Esophagus muscularis mucosa (tissue), 4 donors: ENCODE measurements at regions not wholly inside any gene's neighbourhood (a gene's known extent, or its start where the extent isn't known, plus 50 kb on each side); places are given as distances from the start of the nearest gene placed in this dataset.

ENCODE experiments used
- DNase-seq: peaks from one replicate; pipeline ENCODE4 v3.0.0-alpha.2; 2017; ENCODE audit errors: extremely low spot score
- H3K27ac ChIP-seq, 4 donors: fragments of 200-600 bp; sonication (generic); replicated peaks in 1 of 4; 1 replicate in 3 of 4; 2 replicates in 1 of 4; pipeline ENCODE4 v1.5.1; 2016 to 2019; ENCODE audit warnings: mild to moderate bottlenecking in 1 of 4
- H3K27me3 ChIP-seq, 4 donors: fragments of 200-600 bp; sonication (generic); one replicate each; pipeline versions ENCODE4 v1.5.1 to v1.6.0; 2016 to 2019
- H3K36me3 ChIP-seq, 4 donors: fragments of 200-600 bp; sonication (generic); one replicate each; pipeline ENCODE4 v1.5.1; 2016 to 2019
- H3K4me1 ChIP-seq, 4 donors: fragments of 200-600 bp; sonication (generic); one replicate each; pipeline ENCODE4 v1.5.1; 2016 to 2019
- H3K4me3 ChIP-seq, 4 donors: fragments of 200-600 bp; sonication (generic); 1 replicate in 2 of 4; 2 replicates in 2 of 4; pipeline ENCODE4 v1.5.1; 2016 to 2019; ENCODE audit warnings: mild to moderate bottlenecking in 4 of 4, moderate library complexity in 1 of 4
- H3K9me3 ChIP-seq, 4 donors: fragments of 200-600 bp; sonication (generic); 1 replicate in 3 of 4; 2 replicates in 1 of 4; pipeline ENCODE4 v1.5.1; 2016 to 2019
- EP300 ChIP-seq: sonication (generic); formaldehyde crosslinking; IDR thresholded peaks from one replicate; pipeline ENCODE4 v1.6.1; 2017; ENCODE audit warnings: antibody characterized with exemption
- POLR2A ChIP-seq: fragments of 450-650 bp; IDR thresholded peaks from one replicate; pipeline ENCODE4 v1.6.1; 2017; ENCODE audit warnings: antibody characterized with exemption, moderate library complexity, mild to moderate bottlenecking, low read depth
- POLR2AphosphoS5 ChIP-seq, 2 donors: sonication (generic); formaldehyde crosslinking; IDR thresholded peaks; one replicate each; pipeline ENCODE4 v1.6.1; 2017; ENCODE audit warnings: antibody characterized with exemption in 2 of 2
- WGBS: methylation state at CpG from one replicate; pipeline ENCODE4 v1.1.5; 2018; 5-methylcytosine and 5-hydroxymethylcytosine counted together
- intact Hi-C: fragments of 100-400 bp; cut with DNase I; formaldehyde crosslinking; loops from one replicate; pipeline ENCODE4 v1.15.1; 2023
- TF ChIP-seq, protein P1 (sequence below), 3 experiments: fragments of 200-600 bp in 2 of 3; fragments of 450-650 bp in 1 of 3; sonication (generic) in 2 of 3; IDR thresholded peaks; one replicate each; pipeline ENCODE4 v1.5.1; 2017 to 2019; ENCODE audit warnings: antibody characterized with exemption in 3 of 3, mild to moderate bottlenecking in 2 of 3, moderate library complexity in 1 of 3

DNA sequence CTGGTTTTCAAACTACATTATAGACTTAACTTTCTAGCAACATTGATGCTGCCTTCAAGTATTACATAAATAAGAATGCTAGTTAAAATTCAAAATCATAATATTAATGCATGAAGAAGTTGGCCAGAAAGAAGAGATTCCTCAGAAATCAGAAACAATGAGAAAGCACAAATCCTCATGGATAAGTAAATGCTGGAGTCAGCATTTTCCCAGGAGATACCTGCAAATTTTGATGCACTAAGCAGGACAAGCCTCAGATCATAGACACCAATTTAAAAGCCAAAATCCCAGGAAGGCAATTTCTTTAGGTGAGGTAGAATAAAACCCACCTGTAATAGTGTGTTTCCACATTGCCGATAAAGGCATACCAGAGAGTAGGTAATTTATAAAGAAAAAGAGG, 305.2 kb upstream of the TBX18 start:
- H3K27me3 ChIP-seq: no peaks in the 10 kb centered on the region
- H3K9me3 ChIP-seq: no peaks in the 10 kb centered on the region
- TF ChIP-seq EP300 (no peak), POLR2AphosphoS5 (IDR thresholded peaks at IDR 0.05) (no peak), POLR2A (no peak)
- TF ChIP-seq, protein P1, sequence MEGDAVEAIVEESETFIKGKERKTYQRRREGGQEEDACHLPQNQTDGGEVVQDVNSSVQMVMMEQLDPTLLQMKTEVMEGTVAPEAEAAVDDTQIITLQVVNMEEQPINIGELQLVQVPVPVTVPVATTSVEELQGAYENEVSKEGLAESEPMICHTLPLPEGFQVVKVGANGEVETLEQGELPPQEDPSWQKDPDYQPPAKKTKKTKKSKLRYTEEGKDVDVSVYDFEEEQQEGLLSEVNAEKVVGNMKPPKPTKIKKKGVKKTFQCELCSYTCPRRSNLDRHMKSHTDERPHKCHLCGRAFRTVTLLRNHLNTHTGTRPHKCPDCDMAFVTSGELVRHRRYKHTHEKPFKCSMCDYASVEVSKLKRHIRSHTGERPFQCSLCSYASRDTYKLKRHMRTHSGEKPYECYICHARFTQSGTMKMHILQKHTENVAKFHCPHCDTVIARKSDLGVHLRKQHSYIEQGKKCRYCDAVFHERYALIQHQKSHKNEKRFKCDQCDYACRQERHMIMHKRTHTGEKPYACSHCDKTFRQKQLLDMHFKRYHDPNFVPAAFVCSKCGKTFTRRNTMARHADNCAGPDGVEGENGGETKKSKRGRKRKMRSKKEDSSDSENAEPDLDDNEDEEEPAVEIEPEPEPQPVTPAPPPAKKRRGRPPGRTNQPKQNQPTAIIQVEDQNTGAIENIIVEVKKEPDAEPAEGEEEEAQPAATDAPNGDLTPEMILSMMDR (IDR thresholded peaks at IDR 0.05): no peak
- 90% methylated on average over 1 of the region's 1 CpG for WGBS
- no peaks in the 10 kb centered on the region for H3K4me1 ChIP-seq
- no peak overlapping the region for H3K4me3 ChIP-seq
- DNase-seq: no peak
- H3K36me3 ChIP-seq: no peaks in the 10 kb centered on the region
- intact Hi-C loops: no loop called here
- no peak overlapping the region for H3K27ac ChIP-seq

DNA sequence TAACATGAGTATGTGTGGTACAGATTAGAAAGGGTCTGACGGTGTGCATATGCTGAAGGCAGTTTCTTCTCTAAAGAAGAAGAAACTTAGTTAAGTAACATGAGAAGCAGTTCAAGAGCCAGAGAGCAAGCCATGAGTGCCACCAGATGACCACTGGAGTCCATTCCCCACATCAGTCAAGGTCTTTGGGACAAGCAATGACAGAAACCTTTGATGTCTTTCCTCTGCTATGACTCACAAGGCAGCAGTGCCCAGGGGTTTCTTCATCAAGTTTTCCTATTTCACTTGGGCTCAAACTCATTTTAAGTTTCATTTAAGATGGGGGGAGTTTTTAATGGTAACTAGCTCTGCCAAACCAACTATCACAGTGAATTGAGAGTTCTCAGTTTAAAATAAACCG, 303.8 kb upstream of the TBX18 start:
- Histone ChIP-seq H3K27me3 (no peaks in the 10 kb centered on the region), H3K9me3 (no peaks in the 10 kb centered on the region), H3K4me3 (no peak overlapping the region), H3K27ac (no peak overlapping the region), H3K36me3 (no peaks in the 10 kb centered on the region), H3K4me1 (no peaks in the 10 kb centered on the region)
- 85% methylated on average over 2 of the region's 2 CpGs for WGBS
- DNase-seq: no peak
- TF ChIP-seq EP300: no peak
- TF ChIP-seq, protein P1 (IDR thresholded peaks at IDR 0.05): no peak
- TF ChIP-seq POLR2A: no peak
- TF ChIP-seq POLR2AphosphoS5 (IDR thresholded peaks at IDR 0.05): no peak
- intact Hi-C loops: no loop called here

DNA sequence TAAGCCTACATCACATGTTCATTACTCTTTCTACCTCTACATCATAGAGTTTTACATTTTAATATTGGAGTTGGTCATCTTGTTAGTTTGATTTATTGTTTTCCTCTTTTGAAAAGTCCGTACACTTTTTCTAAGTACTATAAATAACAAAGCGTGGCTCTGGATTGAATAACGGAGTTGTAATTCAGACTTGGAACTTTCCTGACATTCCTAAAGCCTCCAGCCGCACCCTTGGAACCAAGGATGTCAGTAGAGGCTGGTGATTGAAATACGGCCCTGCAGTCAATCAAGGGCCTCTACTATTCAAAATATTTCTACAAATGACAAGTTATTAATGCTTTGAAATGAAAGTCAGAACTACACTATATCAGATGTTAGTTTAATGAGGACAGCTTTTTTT, 301.9 kb upstream of the TBX18 start:
- Histone ChIP-seq H3K27ac (no peak overlapping the region), H3K4me1 (no peaks in the 10 kb centered on the region), H3K9me3 (no peaks in the 10 kb centered on the region), H3K4me3 (no peak overlapping the region), H3K36me3 (no peaks in the 10 kb centered on the region), H3K27me3 (no peaks in the 10 kb centered on the region)
- TF ChIP-seq, protein P1 (IDR thresholded peaks at IDR 0.05): no peak
- TF ChIP-seq EP300 (no peak), POLR2A (no peak), POLR2AphosphoS5 (IDR thresholded peaks at IDR 0.05) (no peak)
- intact Hi-C loops: no loop called here
- WGBS: 43% methylated on average over 5 of the region's 5 CpGs
- no peak for DNase-seq

DNA sequence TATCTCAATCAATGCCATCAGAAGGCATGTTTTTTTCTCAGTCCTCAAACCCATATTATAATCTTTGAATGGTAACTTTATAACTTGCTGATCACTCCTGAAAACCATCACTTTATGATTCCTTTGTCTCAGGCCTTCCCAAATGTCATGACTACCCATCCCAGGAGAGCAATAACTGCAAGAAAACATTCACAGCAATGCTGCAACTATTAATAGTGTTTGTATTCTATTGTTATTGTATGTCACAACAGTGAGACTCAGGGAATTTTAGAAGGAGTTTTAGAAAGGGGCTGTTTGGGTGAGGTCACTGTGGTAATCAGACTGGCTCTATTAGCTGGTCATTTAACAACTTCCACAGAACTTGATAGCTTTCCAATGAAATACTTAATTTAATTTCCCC, 301.4 kb upstream of the TBX18 start:
- H3K9me3 ChIP-seq: no peaks in the 10 kb centered on the region
- H3K27ac ChIP-seq: no peak overlapping the region

DNA sequence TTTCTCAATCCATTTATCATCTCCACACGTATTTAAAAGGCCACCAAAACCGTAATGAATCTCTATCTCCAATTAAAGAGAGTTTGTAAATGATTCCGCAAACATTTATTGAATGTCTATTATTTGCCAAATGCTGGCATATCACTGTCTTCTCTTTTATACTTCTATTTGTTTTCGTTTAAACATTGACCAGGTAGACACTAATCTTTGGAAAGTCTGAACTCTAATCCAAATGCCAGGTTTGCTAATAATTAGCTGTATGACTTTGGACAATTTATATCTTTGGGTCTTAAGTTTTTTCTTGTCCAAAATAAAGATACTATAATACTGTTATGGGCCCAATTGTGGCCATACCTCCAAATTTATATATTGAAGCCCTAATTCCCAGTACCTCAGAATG, 299.2 kb upstream of the TBX18 start:
- Histone ChIP-seq H3K4me3 (no peak overlapping the region), H3K27ac (no peak overlapping the region), H3K27me3 (no peaks in the 10 kb centered on the region), H3K9me3 (no peaks in the 10 kb centered on the region), H3K4me1 (no peaks in the 10 kb centered on the region), H3K36me3 (no peaks in the 10 kb centered on the region)
- intact Hi-C loops: no loop called here
- no peak for DNase-seq
- WGBS: 78% methylated on average over 4 of the region's 4 CpGs
- TF ChIP-seq POLR2A: no peak
- TF ChIP-seq POLR2AphosphoS5 (IDR thresholded peaks at IDR 0.05): no peak
- TF ChIP-seq, protein P1 (IDR thresholded peaks at IDR 0.05): no peak
- no peak for TF ChIP-seq EP300

More for the DNA sequence above, 301.4 kb upstream of the TBX18 start:
- intact Hi-C loops: no loop called here
- no peaks in the 10 kb centered on the region for H3K4me1 ChIP-seq
- no peak for TF ChIP-seq POLR2A
- TF ChIP-seq EP300: no peak
- no peak for TF ChIP-seq POLR2AphosphoS5 (IDR thresholded peaks at IDR 0.05)
- TF ChIP-seq, protein P1 (IDR thresholded peaks at IDR 0.05): no peak
- H3K27me3 ChIP-seq: no peaks in the 10 kb centered on the region
- DNase-seq: no peak
- no peak overlapping the region for H3K4me3 ChIP-seq
- H3K36me3 ChIP-seq: no peaks in the 10 kb centered on the region
